ENCODE measurements at regions not wholly inside any gene's neighbourhood (a gene's known extent, or its start where the extent isn't known, plus 50 kb on each side); places are given as distances from the start of the nearest gene placed in this dataset.

GRCh38 chr14:101104485-101104884 lies 201.0 kb upstream of the RTL1 start:
- POLR2A ChIA-PET: no interaction called here
- CTCF ChIA-PET (ENCODE audit: unreplicated experiment): no interaction called here
- intact Hi-C loops (cut with micrococcal nuclease; ENCODE audit: unreplicated experiment): no loop called here
- Histone ChIP-seq H3K36me3 (ENCODE audit: insufficient read depth, low read length) (no peaks in the 10 kb centered on the region), H3K27ac (ENCODE audit: low read depth, low read length, poor library complexity, severe bottlenecking) (no peak overlapping the region), H4K20me1 (ENCODE audit: insufficient read depth, low read length) (no peaks in the 10 kb centered on the region), H3K4me2 (ENCODE audit: low read length) (no peak overlapping the region), H3K79me2 (ENCODE audit: insufficient read depth, low read depth, low read length) (no peaks in the 10 kb centered on the region), H3K9me3 (ENCODE audit: low read length) (0 out of 2 replicates have a peak, but pooled peaks cover 3% of the 10 kb centered on the region), H3K4me3 (ENCODE audit: low read depth, low read length, poor library complexity, severe bottlenecking) (no peak overlapping the region), H3K9me2 (ENCODE audit: insufficient read depth, low read length) (no peaks in the 10 kb centered on the region), H2AFZ (ENCODE audit: low read length) (no peak overlapping the region), H3K4me1 (ENCODE audit: insufficient read depth, low read length, poor library complexity, severe bottlenecking) (no peaks in the 10 kb centered on the region)
- TF ChIP-seq CTCF (conservative IDR thresholded peaks at IDR 0.05; ENCODE audit: low read length): no peak
- TF ChIP-seq EZH2phosphoT487 (IDR thresholded peaks at IDR 0.05; ENCODE audit: borderline replicate concordance, low read depth, low read length): no peak
- no TSS peak for BruUV-seq (replicated peaks)
- no peak for DNase-seq (ENCODE audit: low spot score)

GRCh38 chr14:101105045-101105444 lies 201.5 kb upstream of the RTL1 start:
- Histone ChIP-seq H3K27ac (ENCODE audit: low read depth, low read length, poor library complexity, severe bottlenecking) (no peak overlapping the region), H3K9me3 (ENCODE audit: low read length) (no peaks in the 10 kb centered on the region), H3K4me2 (ENCODE audit: low read length) (no peak overlapping the region), H3K9me2 (ENCODE audit: insufficient read depth, low read length) (no peaks in the 10 kb centered on the region), H4K20me1 (ENCODE audit: insufficient read depth, low read length) (no peaks in the 10 kb centered on the region), H3K4me3 (ENCODE audit: low read depth, low read length, poor library complexity, severe bottlenecking) (no peak overlapping the region), H3K79me2 (ENCODE audit: insufficient read depth, low read depth, low read length) (no peaks in the 10 kb centered on the region), H2AFZ (ENCODE audit: low read length) (no peak overlapping the region), H3K36me3 (ENCODE audit: insufficient read depth, low read length) (no peaks in the 10 kb centered on the region), H3K4me1 (ENCODE audit: insufficient read depth, low read length, poor library complexity, severe bottlenecking) (no peaks in the 10 kb centered on the region)
- DNase-seq (ENCODE audit: low spot score): no peak
- intact Hi-C loops (cut with micrococcal nuclease; ENCODE audit: unreplicated experiment): no loop called here
- BruUV-seq (replicated peaks): no TSS peak
- ChIA-PET CTCF (ENCODE audit: unreplicated experiment) (no interaction called here), POLR2A (no interaction called here)
- TF ChIP-seq CTCF (conservative IDR thresholded peaks at IDR 0.05; ENCODE audit: low read length): no peak
- no peak for TF ChIP-seq EZH2phosphoT487 (IDR thresholded peaks at IDR 0.05; ENCODE audit: borderline replicate concordance, low read depth, low read length)

- DNase-seq (ENCODE audit: low spot score): no peak
- no peak overlapping the region for H3K27ac ChIP-seq (ENCODE audit: low read depth, low read length, poor library complexity, severe bottlenecking)
- no peak for TF ChIP-seq EZH2phosphoT487 (IDR thresholded peaks at IDR 0.05; ENCODE audit: borderline replicate concordance, low read depth, low read length)
- no peak for TF ChIP-seq CTCF (conservative IDR thresholded peaks at IDR 0.05; ENCODE audit: low read length)
- H3K4me1 ChIP-seq (ENCODE audit: insufficient read depth, low read length, poor library complexity, severe bottlenecking): no peaks in the 10 kb centered on the region
- H3K79me2 ChIP-seq (ENCODE audit: insufficient read depth, low read depth, low read length): no peaks in the 10 kb centered on the region
- H2AFZ ChIP-seq (ENCODE audit: low read length): no peak overlapping the region
- no TSS peak for BruUV-seq (replicated peaks)
- H3K4me3 ChIP-seq (ENCODE audit: low read depth, low read length, poor library complexity, severe bottlenecking): no peak overlapping the region
- H3K4me2 ChIP-seq (ENCODE audit: low read length): no peak overlapping the region
- intact Hi-C loops (cut with micrococcal nuclease; ENCODE audit: unreplicated experiment): no loop called here
- ChIA-PET CTCF (ENCODE audit: unreplicated experiment) (no interaction called here), POLR2A (no interaction called here)
- no peaks in the 10 kb centered on the region for H3K9me2 ChIP-seq (ENCODE audit: insufficient read depth, low read length)
- no peaks in the 10 kb centered on the region for H3K9me3 ChIP-seq (ENCODE audit: low read length)
- H3K36me3 ChIP-seq (ENCODE audit: insufficient read depth, low read length): no peaks in the 10 kb centered on the region
- H4K20me1 ChIP-seq (ENCODE audit: insufficient read depth, low read length): no peaks in the 10 kb centered on the region
These were observed 205.2 kb upstream of the RTL1 start for GRCh38 chr14:101108579-101109346.

Measured in OCI-LY7 (cell line).